GM23248 (cell line): ENCODE measurements at regions not wholly inside any gene's neighbourhood (a gene's known extent, or its start where the extent isn't known, plus 50 kb on each side); places are given as distances from the start of the nearest gene placed in this dataset.

ENCODE experiments used
- DNase-seq: peaks from one replicate; pipeline ENCODE4 v3.0.0-alpha.2; 2015
- H2AFZ ChIP-seq: fragments of 200-600 bp; sonication (generic); 2 replicates; pipeline ENCODE4 v1.6.1; 2016; ENCODE audit warnings: antibody characterized with exemption
- H3F3A ChIP-seq: fragments of 200-600 bp; sonication (generic); 2 replicates; pipeline ENCODE4 v1.6.1; 2016; ENCODE audit warnings: mild to moderate bottlenecking, antibody characterized with exemption, mixed run types; ENCODE audit not compliant: insufficient read depth
- H3K27ac ChIP-seq: fragments of 200-600 bp; sonication (generic); 2 replicates; pipeline ENCODE4 v1.5.1; 2016; ENCODE audit warnings: mild to moderate bottlenecking
- H3K27me3 ChIP-seq: fragments of 200-600 bp; sonication (generic); replicated peaks from 2 replicates; pipeline ENCODE4 v1.6.1; 2016; ENCODE audit warnings: mild to moderate bottlenecking; ENCODE audit not compliant: insufficient read depth
- H3K36me3 ChIP-seq: fragments of 200-600 bp; sonication (generic); 2 replicates; pipeline ENCODE4 v1.6.1; 2016; ENCODE audit warnings: low read depth, mild to moderate bottlenecking
- H3K4me1 ChIP-seq: fragments of 200-600 bp; sonication (generic); 2 replicates; pipeline ENCODE4 v1.6.1; 2016; ENCODE audit warnings: mild to moderate bottlenecking; ENCODE audit not compliant: insufficient read depth
- H3K4me2 ChIP-seq: fragments of 200-600 bp; sonication (generic); one replicate; pipeline ENCODE4 v1.6.1; 2016; ENCODE audit warnings: mild to moderate bottlenecking; ENCODE audit not compliant: unreplicated experiment
- H3K4me3 ChIP-seq: fragments of 200-600 bp; sonication (generic); 2 replicates; pipeline ENCODE4 v1.5.1; 2016; ENCODE audit warnings: mild to moderate bottlenecking
- H3K79me2 ChIP-seq: fragments of 200-600 bp; sonication (generic); 2 replicates; pipeline ENCODE4 v1.6.1; 2016; ENCODE audit warnings: mild to moderate bottlenecking; ENCODE audit not compliant: insufficient read depth
- H3K9ac ChIP-seq: fragments of 200-600 bp; sonication (generic); 2 replicates; pipeline ENCODE4 v1.6.1; 2016; ENCODE audit warnings: mild to moderate bottlenecking
- H3K9me2 ChIP-seq: fragments of 200-600 bp; sonication (generic); 2 replicates; pipeline ENCODE4 v1.6.1; 2016; ENCODE audit warnings: mixed run types, mild to moderate bottlenecking, moderate library complexity; ENCODE audit not compliant: insufficient read depth
- H3K9me3 ChIP-seq: fragments of 200-600 bp; sonication (generic); one replicate; pipeline ENCODE4 v1.6.1; 2017; ENCODE audit warnings: low read depth
- H4K20me1 ChIP-seq: fragments of 200-600 bp; sonication (generic); 2 replicates; pipeline ENCODE4 v1.6.0; 2016; ENCODE audit not compliant: insufficient read depth
- EZH2 ChIP-seq: fragments of 200-600 bp; sonication (generic); IDR thresholded peaks from 2 replicates; pipeline ENCODE4 v1.6.1; 2018; ENCODE audit warnings: antibody characterized with exemption, mild to moderate bottlenecking; ENCODE audit not compliant: insufficient read depth, poor library complexity, severe bottlenecking
- EZH2phosphoT487 ChIP-seq: fragments of 200-600 bp; sonication (generic); IDR thresholded peaks from 2 replicates; pipeline ENCODE4 v1.6.1; 2018; ENCODE audit warnings: antibody characterized with exemption, moderate library complexity, mild to moderate bottlenecking, low read depth; ENCODE audit not compliant: insufficient read depth
- WGBS, 2 experiments: methylation state at CpG; one replicate each; pipeline ENCODE4 v1.1.6; 2015 to 2017; ENCODE audit warnings: low lambda C conversion rate in 2 of 2, low coverage in 1 of 2; ENCODE audit errors: missing lambda C conversion rate in 2 of 2; 5-methylcytosine and 5-hydroxymethylcytosine counted together
- in situ Hi-C: fragments of 300-500 bp; cut with MboI; formaldehyde crosslinking; loops from 2 replicates; pipeline ENCODE4 v1.15.0; 2020

- DNase-seq = no peak
- in situ Hi-C loops = no loop called here
- Histone ChIP-seq H3K9me2 (no peaks in the 10 kb centered on the region), H3F3A (no peaks in the 10 kb centered on the region), H3K4me2 (no peak overlapping the region), H3K9ac (no peak overlapping the region), H4K20me1 (no peaks in the 10 kb centered on the region), H3K4me1 (no peaks in the 10 kb centered on the region), H3K27ac (no peak overlapping the region), H3K9me3 (no peaks in the 10 kb centered on the region), H3K4me3 (no peak overlapping the region), H3K79me2 (no peaks in the 10 kb centered on the region), H3K36me3 (no peaks in the 10 kb centered on the region), H2AFZ (no peak overlapping the region), H3K27me3 (no peaks in the 10 kb centered on the region)
- no peak for TF ChIP-seq EZH2phosphoT487
- WGBS, 2 experiments = 8 to 10% methylated on average over 7 of the region's 7 CpGs
Measured at GRCh38 chr10:90125456-90126255, 424.3 kb downstream of the KIF20B start.

GRCh38 chr10:90126256-90126595 is 424.8 kb downstream of the KIF20B start:
- Histone ChIP-seq H3K4me3 (no peak overlapping the region), H3K27me3 (no peaks in the 10 kb centered on the region), H3K27ac (no peak overlapping the region), H2AFZ (no peak overlapping the region), H3K79me2 (no peaks in the 10 kb centered on the region), H3F3A (no peaks in the 10 kb centered on the region), H3K9me3 (no peaks in the 10 kb centered on the region), H3K36me3 (no peaks in the 10 kb centered on the region), H3K9me2 (no peaks in the 10 kb centered on the region), H4K20me1 (no peaks in the 10 kb centered on the region), H3K4me1 (no peaks in the 10 kb centered on the region), H3K9ac (no peak overlapping the region), H3K4me2 (no peak overlapping the region)
- TF ChIP-seq EZH2phosphoT487 = no peak
- 0% methylated on average over 1 of the region's 1 CpG for WGBS, 2 experiments
- DNase-seq = no peak
- in situ Hi-C loops = no loop called here

GRCh38 chr10:90130321-90131086 is 429.1 kb downstream of the KIF20B start:
- Histone ChIP-seq H3F3A (no peaks in the 10 kb centered on the region), H3K9me3 (no peaks in the 10 kb centered on the region), H3K9me2 (no peaks in the 10 kb centered on the region), H3K9ac (no peak overlapping the region), H3K27me3 (no peaks in the 10 kb centered on the region), H3K4me1 (no peaks in the 10 kb centered on the region), H2AFZ (no peak overlapping the region), H3K4me2 (no peak overlapping the region), H3K27ac (no peak overlapping the region), H3K79me2 (no peaks in the 10 kb centered on the region), H3K36me3 (no peaks in the 10 kb centered on the region), H4K20me1 (no peaks in the 10 kb centered on the region), H3K4me3 (no peak overlapping the region)
- WGBS, 2 experiments = 10 to 17% methylated on average over 2 of the region's 2 CpGs
- TF ChIP-seq EZH2phosphoT487 = no peak
- TF ChIP-seq EZH2 = no peak
- no peak for DNase-seq
- in situ Hi-C loops = no loop called here

- in situ Hi-C loops = no loop called here
- H3K9me3 ChIP-seq = no peaks in the 10 kb centered on the region
- H3F3A ChIP-seq = no peaks in the 10 kb centered on the region
- H3K4me3 ChIP-seq = no peak overlapping the region
- no peak overlapping the region for H3K9ac ChIP-seq
- H3K27me3 ChIP-seq = no peaks in the 10 kb centered on the region
- no peaks in the 10 kb centered on the region for H3K79me2 ChIP-seq
- no peak overlapping the region for H3K27ac ChIP-seq
- TF ChIP-seq EZH2 = no peak
- TF ChIP-seq EZH2phosphoT487 = no peak
- H4K20me1 ChIP-seq = no peaks in the 10 kb centered on the region
- H3K4me2 ChIP-seq = no peak overlapping the region
- no peaks in the 10 kb centered on the region for H3K36me3 ChIP-seq
- WGBS, 2 experiments = 7 to 12% methylated on average over 2 of the region's 2 CpGs
- no peak overlapping the region for H2AFZ ChIP-seq
- no peaks in the 10 kb centered on the region for H3K9me2 ChIP-seq
- no peak for DNase-seq
- H3K4me1 ChIP-seq = no peaks in the 10 kb centered on the region
Measured at GRCh38 chr10:90133606-90134005, 432.2 kb downstream of the KIF20B start.
